ENCODE measurements at regions not wholly inside any gene's neighbourhood (a gene's known extent, or its start where the extent isn't known, plus 50 kb on each side); places are given as distances from the start of the nearest gene placed in this dataset.

DNA sequence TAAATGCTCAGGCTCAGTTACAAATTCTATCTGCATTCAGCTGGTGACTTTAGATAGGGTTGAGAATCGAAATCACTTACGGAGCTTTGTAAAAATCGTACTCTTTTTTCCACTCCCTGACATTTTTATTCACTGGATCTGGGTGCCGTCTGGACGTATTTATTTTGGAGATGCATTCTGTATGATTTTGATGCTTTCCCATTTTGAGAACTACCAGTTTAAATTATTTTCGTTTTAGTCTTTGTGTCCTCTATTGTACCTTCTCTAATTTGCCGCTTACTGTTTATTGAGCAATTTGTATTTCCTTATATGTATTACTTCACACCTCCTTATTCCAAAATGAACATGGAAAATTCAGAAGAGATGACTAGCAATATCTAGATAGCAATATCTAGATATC lies 96.2 kb downstream of the FASLG start:
- Mint-ChIP-seq H3K36me3 (no peaks in the 10 kb centered on the region), H3K4me3 (no peak overlapping the region), H3K4me1 (no peaks in the 10 kb centered on the region), H3K9me3 (no peaks in the 10 kb centered on the region), H3K27ac (no peak overlapping the region), H3K27me3 (ENCODE audit: insufficient read depth, low read depth) (no peaks in the 10 kb centered on the region)
- Histone ChIP-seq H3K27me3 (no peaks in the 10 kb centered on the region), H3K4me1 (no peaks in the 10 kb centered on the region), H3K79me2 (ENCODE audit: low read depth) (no peaks in the 10 kb centered on the region), H3K36me3 (no peaks in the 10 kb centered on the region), H3K9me3 (ENCODE audit: low read depth) (no peaks in the 10 kb centered on the region), H3F3A (ENCODE audit: low read depth) (no peaks in the 10 kb centered on the region), H3K9ac (no peak overlapping the region), H3K27ac (no peak overlapping the region), H4K20me1 (ENCODE audit: low read depth) (no peaks in the 10 kb centered on the region), H3K4me2 (no peak overlapping the region), H3K4me3 (no peak overlapping the region), H2AFZ (replicated peaks) (no peak overlapping the region)
- no peak for DNase-seq (ENCODE audit: low spot score)
- TF ChIP-seq, protein P1, sequence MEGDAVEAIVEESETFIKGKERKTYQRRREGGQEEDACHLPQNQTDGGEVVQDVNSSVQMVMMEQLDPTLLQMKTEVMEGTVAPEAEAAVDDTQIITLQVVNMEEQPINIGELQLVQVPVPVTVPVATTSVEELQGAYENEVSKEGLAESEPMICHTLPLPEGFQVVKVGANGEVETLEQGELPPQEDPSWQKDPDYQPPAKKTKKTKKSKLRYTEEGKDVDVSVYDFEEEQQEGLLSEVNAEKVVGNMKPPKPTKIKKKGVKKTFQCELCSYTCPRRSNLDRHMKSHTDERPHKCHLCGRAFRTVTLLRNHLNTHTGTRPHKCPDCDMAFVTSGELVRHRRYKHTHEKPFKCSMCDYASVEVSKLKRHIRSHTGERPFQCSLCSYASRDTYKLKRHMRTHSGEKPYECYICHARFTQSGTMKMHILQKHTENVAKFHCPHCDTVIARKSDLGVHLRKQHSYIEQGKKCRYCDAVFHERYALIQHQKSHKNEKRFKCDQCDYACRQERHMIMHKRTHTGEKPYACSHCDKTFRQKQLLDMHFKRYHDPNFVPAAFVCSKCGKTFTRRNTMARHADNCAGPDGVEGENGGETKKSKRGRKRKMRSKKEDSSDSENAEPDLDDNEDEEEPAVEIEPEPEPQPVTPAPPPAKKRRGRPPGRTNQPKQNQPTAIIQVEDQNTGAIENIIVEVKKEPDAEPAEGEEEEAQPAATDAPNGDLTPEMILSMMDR (IDR thresholded peaks at IDR 0.05) = no peak
- TF ChIP-seq EZH2 (IDR thresholded peaks at IDR 0.05) = no peak
- TF ChIP-seq EZH2phosphoT487 (IDR thresholded peaks at IDR 0.05) = no peak

DNA sequence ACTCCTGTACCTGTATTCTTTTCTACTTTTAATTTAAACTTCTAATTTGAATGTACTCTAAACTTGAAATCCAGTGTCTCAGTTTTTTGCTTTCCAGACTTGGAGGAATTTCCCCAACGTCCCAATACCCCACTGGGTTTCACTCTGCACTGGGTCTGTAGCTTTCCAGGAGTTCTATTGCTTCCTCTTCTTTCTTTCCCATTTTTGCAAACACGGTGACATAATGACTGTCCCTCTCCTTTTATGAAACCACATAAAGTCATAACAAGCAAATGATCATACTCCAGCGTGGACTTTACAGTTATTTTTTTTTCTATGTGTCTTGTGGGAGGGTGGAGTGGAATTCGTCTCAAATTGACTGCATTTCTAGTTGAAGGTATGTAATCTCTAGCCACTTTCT lies 97.1 kb downstream of the FASLG start:
- Mint-ChIP-seq H3K4me1 (no peaks in the 10 kb centered on the region), H3K4me3 (no peak overlapping the region), H3K27me3 (ENCODE audit: insufficient read depth, low read depth) (no peaks in the 10 kb centered on the region), H3K27ac (no peak overlapping the region), H3K9me3 (no peaks in the 10 kb centered on the region), H3K36me3 (no peaks in the 10 kb centered on the region)
- Histone ChIP-seq H3F3A (ENCODE audit: low read depth) (no peaks in the 10 kb centered on the region), H3K36me3 (no peaks in the 10 kb centered on the region), H3K27ac (no peak overlapping the region), H4K20me1 (ENCODE audit: low read depth) (no peaks in the 10 kb centered on the region), H2AFZ (replicated peaks) (no peak overlapping the region), H3K27me3 (no peaks in the 10 kb centered on the region), H3K4me1 (no peaks in the 10 kb centered on the region), H3K4me3 (no peak overlapping the region), H3K4me2 (no peak overlapping the region), H3K9me3 (ENCODE audit: low read depth) (no peaks in the 10 kb centered on the region), H3K9ac (no peak overlapping the region), H3K79me2 (ENCODE audit: low read depth) (no peaks in the 10 kb centered on the region)
- DNase-seq (ENCODE audit: low spot score) = no peak
- TF ChIP-seq, protein P1 (IDR thresholded peaks at IDR 0.05) = no peak
- TF ChIP-seq EZH2 (IDR thresholded peaks at IDR 0.05) (no peak), EZH2phosphoT487 (IDR thresholded peaks at IDR 0.05) (no peak)

DNA sequence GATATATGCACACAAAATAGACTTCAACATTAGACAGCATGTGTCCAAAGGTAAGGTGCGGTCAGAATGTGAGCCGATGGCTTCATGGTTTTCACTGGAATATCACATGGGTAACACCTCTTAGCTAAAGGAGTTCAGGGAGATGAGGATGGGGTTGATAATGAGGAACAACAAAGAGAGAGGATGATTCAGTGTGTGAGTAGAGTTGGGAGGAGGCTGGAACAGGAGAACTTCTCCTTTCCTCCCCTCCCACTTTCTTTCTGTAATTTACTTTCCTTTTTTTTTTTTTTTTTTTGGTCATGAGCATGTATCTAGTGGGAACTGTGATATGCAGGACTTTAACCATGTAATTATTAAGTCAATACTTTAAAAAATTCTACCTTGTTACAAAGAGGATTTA lies 99.4 kb downstream of the FASLG start:
- TF ChIP-seq EZH2 (IDR thresholded peaks at IDR 0.05) (no peak), EZH2phosphoT487 (IDR thresholded peaks at IDR 0.05) (no peak)
- TF ChIP-seq, protein P1 (IDR thresholded peaks at IDR 0.05) = no peak
- Histone ChIP-seq H3K27ac (no peak overlapping the region), H3K27me3 (no peaks in the 10 kb centered on the region), H3K9ac (no peak overlapping the region), H3F3A (ENCODE audit: low read depth) (no peaks in the 10 kb centered on the region), H3K4me1 (no peaks in the 10 kb centered on the region), H3K4me3 (no peak overlapping the region), H3K36me3 (no peaks in the 10 kb centered on the region), H2AFZ (replicated peaks) (no peak overlapping the region), H4K20me1 (ENCODE audit: low read depth) (no peaks in the 10 kb centered on the region), H3K4me2 (no peak overlapping the region), H3K79me2 (ENCODE audit: low read depth) (no peaks in the 10 kb centered on the region), H3K9me3 (ENCODE audit: low read depth) (no peaks in the 10 kb centered on the region)
- no peak overlapping the region for H3K27ac Mint-ChIP-seq
- no peaks in the 10 kb centered on the region for H3K27me3 Mint-ChIP-seq (ENCODE audit: insufficient read depth, low read depth)
- DNase-seq (ENCODE audit: low spot score) = no peak
- no peaks in the 10 kb centered on the region for H3K36me3 Mint-ChIP-seq
- no peaks in the 10 kb centered on the region for H3K4me1 Mint-ChIP-seq
- H3K4me3 Mint-ChIP-seq = no peak overlapping the region
- no peaks in the 10 kb centered on the region for H3K9me3 Mint-ChIP-seq

DNA sequence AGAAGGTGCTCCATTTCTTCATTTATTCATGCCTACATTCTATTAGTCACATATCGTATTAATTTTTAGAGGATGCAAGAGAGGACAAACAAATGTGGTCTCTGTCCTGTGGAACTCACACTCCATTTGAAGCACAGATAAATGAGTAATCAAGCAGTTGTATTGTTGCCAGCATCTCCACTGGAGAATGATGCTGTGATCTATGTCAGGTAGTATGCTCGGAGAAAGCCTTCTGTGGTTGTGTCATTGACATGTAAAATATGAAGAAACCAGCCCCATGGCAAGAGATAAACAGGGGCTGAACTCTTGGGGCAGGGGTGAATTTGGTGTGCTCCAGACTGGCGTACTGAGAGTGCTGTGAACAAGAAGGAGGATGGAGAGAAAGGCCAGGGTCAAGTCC lies 101.2 kb downstream of the FASLG start:
- H3K9ac ChIP-seq = no peak overlapping the region
- no peak overlapping the region for H3K4me2 ChIP-seq
- H3F3A ChIP-seq (ENCODE audit: low read depth) = no peaks in the 10 kb centered on the region
- no peaks in the 10 kb centered on the region for H3K36me3 ChIP-seq
- no peaks in the 10 kb centered on the region for H3K9me3 ChIP-seq (ENCODE audit: low read depth)
- Mint-ChIP-seq H3K9me3 (no peaks in the 10 kb centered on the region), H3K27ac (no peak overlapping the region), H3K36me3 (no peaks in the 10 kb centered on the region), H3K4me1 (no peaks in the 10 kb centered on the region), H3K27me3 (ENCODE audit: insufficient read depth, low read depth) (no peaks in the 10 kb centered on the region), H3K4me3 (no peak overlapping the region)
- no peaks in the 10 kb centered on the region for H3K4me1 ChIP-seq
- no peaks in the 10 kb centered on the region for H3K27me3 ChIP-seq
- H3K4me3 ChIP-seq = no peak overlapping the region
- H4K20me1 ChIP-seq (ENCODE audit: low read depth) = no peaks in the 10 kb centered on the region
- H3K27ac ChIP-seq = no peak overlapping the region
- DNase-seq (ENCODE audit: low spot score) = no peak
- H2AFZ ChIP-seq (replicated peaks) = no peak overlapping the region
- TF ChIP-seq EZH2 (IDR thresholded peaks at IDR 0.05) (no peak), EZH2phosphoT487 (IDR thresholded peaks at IDR 0.05) (no peak)
- TF ChIP-seq, protein P1 (IDR thresholded peaks at IDR 0.05) = no peak
- H3K79me2 ChIP-seq (ENCODE audit: low read depth) = no peaks in the 10 kb centered on the region
